ENCODE measurements at regions not wholly inside any gene's neighbourhood (a gene's known extent, or its start where the extent isn't known, plus 50 kb on each side); places are given as distances from the start of the nearest gene placed in this dataset.

- TF ChIP-seq CTCF (IDR thresholded peaks at IDR 0.05; ENCODE audit: low read depth, low read length) (no peak), POLR2A (IDR thresholded peaks at IDR 0.05; ENCODE audit: extremely low read depth, insufficient read length) (no peak)
These were observed 131.9 kb downstream of the ADRA2C start for GRCh38 chr4:3898098-3898497.

All from NB4 (cell line).